Stomach (tissue), 4 donors: ENCODE measurements at regions not wholly inside any gene's neighbourhood (a gene's known extent, or its start where the extent isn't known, plus 50 kb on each side); places are given as distances from the start of the nearest gene placed in this dataset.

ENCODE experiments used
- EP300 ChIP-seq: sonication (generic); formaldehyde crosslinking; IDR thresholded peaks from one replicate; pipeline ENCODE4 v1.6.1; 2017; ENCODE audit warnings: antibody characterized with exemption
- POLR2A ChIP-seq, 4 donors: fragments of 450-650 bp; IDR thresholded peaks; one replicate each; pipeline ENCODE4 v1.6.1; 2016; ENCODE audit warnings: antibody characterized with exemption in 4 of 4, control low read depth in 2 of 4, mild to moderate bottlenecking in 1 of 4, moderate library complexity in 1 of 4

- TF ChIP-seq POLR2A (IDR thresholded peaks at IDR 0.05) = no peak
- no peak for TF ChIP-seq EP300
Observed at GRCh38 chr1:14326857-14327256, 271.6 kb upstream of the KAZN start.
